GM18520 (cell line): ENCODE measurements at regions not wholly inside any gene's neighbourhood (a gene's known extent, or its start where the extent isn't known, plus 50 kb on each side); places are given as distances from the start of the nearest gene placed in this dataset.

ENCODE experiments used
- ATAC-seq: cut with Tn5 transposase; IDR thresholded peaks from one replicate; pipeline ENCODE4 v1.9.1; 2021; ENCODE audit not compliant: unreplicated experiment

- no peak for ATAC-seq
Observed at GRCh38 chr2:41992056-41992642, 55.7 kb upstream of the PKDCC start.

GRCh38 chr2:41992671-41993434 lies 55.0 kb upstream of the PKDCC start:
- ATAC-seq: no peak

- no peak for ATAC-seq
Observed at GRCh38 chr2:41993435-41993925, 54.3 kb upstream of the PKDCC start.

GRCh38 chr2:41994233-41994637 lies 53.6 kb upstream of the PKDCC start:
- no peak for ATAC-seq

- no peak for ATAC-seq
Observed at GRCh38 chr2:41994661-41995060, 53.2 kb upstream of the PKDCC start.

- no peak for ATAC-seq
Observed at GRCh38 chr2:41997561-41997960, 50.3 kb upstream of the PKDCC start.
